ENCODE measurements at regions not wholly inside any gene's neighbourhood (a gene's known extent, or its start where the extent isn't known, plus 50 kb on each side); places are given as distances from the start of the nearest gene placed in this dataset.

- no peak overlapping the region for H3K4me3 ChIP-seq (ENCODE audit: low read depth, low read length)
- H3K9me3 ChIP-seq (ENCODE audit: control insufficient read depth, insufficient read depth, low read depth, low read length) = no peaks in the 10 kb centered on the region
- TF ChIP-seq PBX3 (CRISPR knock-in tag; IDR thresholded peaks at IDR 0.05) = no peak
- TF ChIP-seq ZNF629 (tag by site-specific recombination; IDR thresholded peaks at IDR 0.05) = no peak
- TF ChIP-seq ZNF18 (tag by site-specific recombination; IDR thresholded peaks at IDR 0.05) = no peak
- no peak for TF ChIP-seq KLF9 (tag by site-specific recombination; IDR thresholded peaks at IDR 0.05; ENCODE audit: low read depth)
- TF ChIP-seq ZNF423 (tag by site-specific recombination; IDR thresholded peaks at IDR 0.05) = no peak
- TF ChIP-seq, protein P1, sequence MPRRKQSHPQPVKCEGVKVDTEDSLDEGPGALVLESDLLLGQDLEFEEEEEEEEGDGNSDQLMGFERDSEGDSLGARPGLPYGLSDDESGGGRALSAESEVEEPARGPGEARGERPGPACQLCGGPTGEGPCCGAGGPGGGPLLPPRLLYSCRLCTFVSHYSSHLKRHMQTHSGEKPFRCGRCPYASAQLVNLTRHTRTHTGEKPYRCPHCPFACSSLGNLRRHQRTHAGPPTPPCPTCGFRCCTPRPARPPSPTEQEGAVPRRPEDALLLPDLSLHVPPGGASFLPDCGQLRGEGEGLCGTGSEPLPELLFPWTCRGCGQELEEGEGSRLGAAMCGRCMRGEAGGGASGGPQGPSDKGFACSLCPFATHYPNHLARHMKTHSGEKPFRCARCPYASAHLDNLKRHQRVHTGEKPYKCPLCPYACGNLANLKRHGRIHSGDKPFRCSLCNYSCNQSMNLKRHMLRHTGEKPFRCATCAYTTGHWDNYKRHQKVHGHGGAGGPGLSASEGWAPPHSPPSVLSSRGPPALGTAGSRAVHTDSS (tag by site-specific recombination; IDR thresholded peaks at IDR 0.05) = no peak
- no peak for TF ChIP-seq ZNF701 (tag by site-specific recombination; IDR thresholded peaks at IDR 0.05)
- TF ChIP-seq GFI1B (tag by site-specific recombination; IDR thresholded peaks at IDR 0.05) = no peak
- no peak for TF ChIP-seq ZNF2 (tag by site-specific recombination; IDR thresholded peaks at IDR 0.05)
- no peak for TF ChIP-seq ZNF223 (tag by site-specific recombination; IDR thresholded peaks at IDR 0.05)
- TF ChIP-seq OSR2 (tag by site-specific recombination; IDR thresholded peaks at IDR 0.05) = no peak
- TF ChIP-seq, protein P2, sequence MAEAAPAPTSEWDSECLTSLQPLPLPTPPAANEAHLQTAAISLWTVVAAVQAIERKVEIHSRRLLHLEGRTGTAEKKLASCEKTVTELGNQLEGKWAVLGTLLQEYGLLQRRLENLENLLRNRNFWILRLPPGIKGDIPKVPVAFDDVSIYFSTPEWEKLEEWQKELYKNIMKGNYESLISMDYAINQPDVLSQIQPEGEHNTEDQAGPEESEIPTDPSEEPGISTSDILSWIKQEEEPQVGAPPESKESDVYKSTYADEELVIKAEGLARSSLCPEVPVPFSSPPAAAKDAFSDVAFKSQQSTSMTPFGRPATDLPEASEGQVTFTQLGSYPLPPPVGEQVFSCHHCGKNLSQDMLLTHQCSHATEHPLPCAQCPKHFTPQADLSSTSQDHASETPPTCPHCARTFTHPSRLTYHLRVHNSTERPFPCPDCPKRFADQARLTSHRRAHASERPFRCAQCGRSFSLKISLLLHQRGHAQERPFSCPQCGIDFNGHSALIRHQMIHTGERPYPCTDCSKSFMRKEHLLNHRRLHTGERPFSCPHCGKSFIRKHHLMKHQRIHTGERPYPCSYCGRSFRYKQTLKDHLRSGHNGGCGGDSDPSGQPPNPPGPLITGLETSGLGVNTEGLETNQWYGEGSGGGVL (tag by site-specific recombination; IDR thresholded peaks at IDR 0.05) = no peak
- no peak for TF ChIP-seq ZEB2 (tag by site-specific recombination; IDR thresholded peaks at IDR 0.05)
- no peak for TF ChIP-seq ZNF76 (tag by site-specific recombination; IDR thresholded peaks at IDR 0.05; ENCODE audit: borderline replicate concordance, low read depth)
- TF ChIP-seq ZNF214 (tag by site-specific recombination; IDR thresholded peaks at IDR 0.05; ENCODE audit: borderline replicate concordance) = no peak
- no peak for TF ChIP-seq ZNF302 (tag by site-specific recombination; IDR thresholded peaks at IDR 0.05; ENCODE audit: low read depth)
- no peaks in the 10 kb centered on the region for H3K4me1 ChIP-seq (ENCODE audit: control insufficient read depth, insufficient read depth, low read length)
- ChIA-PET POLR2A (interaction anchor here (0.7 kb wide), 1 partner anchor 126 kb away, joined by 7 read pairs; no protein-coding TSS in a partner anchor), CTCF (interaction anchor here (0.6 to 1.8 kb wide), 3 partner anchors 149 to 1277 kb away, joined by 3 to 7 read pairs (median 3); no protein-coding TSS in a partner anchor)
- no peaks in the 10 kb centered on the region for H3K36me3 ChIP-seq (ENCODE audit: control insufficient read depth in 2 of 2, insufficient read depth in 1 of 2, low read length in 2 of 2)
- H3K27ac ChIP-seq (ENCODE audit: extremely low read depth, low read depth, low read length) = no peak overlapping the region
Observed at GRCh38 chr6:44624226-44624625, 236.7 kb downstream of the CDC5L start.

DNA sequence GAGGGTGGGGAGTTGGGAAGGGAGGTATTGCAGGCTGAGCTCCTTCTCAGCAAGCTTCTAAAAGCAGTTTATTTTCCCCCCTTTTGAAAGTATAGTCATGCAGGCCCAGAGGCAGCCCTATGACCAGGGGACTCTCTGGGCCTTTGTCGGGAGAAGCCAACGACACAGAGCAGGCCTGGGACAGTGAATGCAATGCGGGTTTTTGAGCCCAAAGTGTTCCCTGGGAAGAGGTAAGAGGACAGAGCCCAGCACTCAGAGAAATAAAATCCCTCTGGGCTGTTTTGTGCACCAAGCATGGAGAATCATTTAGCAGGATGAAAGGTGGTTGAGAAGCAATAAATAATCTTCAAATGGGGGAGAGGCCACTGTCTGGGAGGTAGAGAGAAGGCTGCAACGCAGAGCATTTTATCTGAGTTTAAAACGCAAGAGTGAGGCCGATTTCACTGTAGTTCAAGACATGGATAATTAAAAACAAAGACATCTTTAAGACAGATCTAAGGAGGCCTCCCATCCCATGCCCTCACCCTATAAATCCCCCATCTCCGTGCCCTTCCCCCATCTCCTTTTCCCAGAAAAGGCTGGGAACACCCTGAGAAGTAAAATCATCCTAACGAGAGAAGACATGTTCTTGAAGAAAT is 237.5 kb downstream of the CDC5L start:
- H3K4me1 ChIP-seq (ENCODE audit: control insufficient read depth, insufficient read depth, low read length) = no peaks in the 10 kb centered on the region
- ChIA-PET POLR2A (no interaction called here), CTCF (interaction anchor here (0.6 to 1.8 kb wide), 5 partner anchors 21 to 1276 kb away, joined by 3 to 7 read pairs (median 3); no protein-coding TSS in a partner anchor)
- H3K36me3 ChIP-seq (ENCODE audit: control insufficient read depth in 2 of 2, insufficient read depth in 1 of 2, low read length in 2 of 2) = no peaks in the 10 kb centered on the region
- no peak overlapping the region for H3K4me3 ChIP-seq (ENCODE audit: low read depth, low read length)
- H3K9me3 ChIP-seq (ENCODE audit: control insufficient read depth, insufficient read depth, low read depth, low read length) = no peaks in the 10 kb centered on the region
- H3K27ac ChIP-seq (ENCODE audit: extremely low read depth, low read depth, low read length) = no peak overlapping the region
- TF ChIP-seq, protein P3, sequence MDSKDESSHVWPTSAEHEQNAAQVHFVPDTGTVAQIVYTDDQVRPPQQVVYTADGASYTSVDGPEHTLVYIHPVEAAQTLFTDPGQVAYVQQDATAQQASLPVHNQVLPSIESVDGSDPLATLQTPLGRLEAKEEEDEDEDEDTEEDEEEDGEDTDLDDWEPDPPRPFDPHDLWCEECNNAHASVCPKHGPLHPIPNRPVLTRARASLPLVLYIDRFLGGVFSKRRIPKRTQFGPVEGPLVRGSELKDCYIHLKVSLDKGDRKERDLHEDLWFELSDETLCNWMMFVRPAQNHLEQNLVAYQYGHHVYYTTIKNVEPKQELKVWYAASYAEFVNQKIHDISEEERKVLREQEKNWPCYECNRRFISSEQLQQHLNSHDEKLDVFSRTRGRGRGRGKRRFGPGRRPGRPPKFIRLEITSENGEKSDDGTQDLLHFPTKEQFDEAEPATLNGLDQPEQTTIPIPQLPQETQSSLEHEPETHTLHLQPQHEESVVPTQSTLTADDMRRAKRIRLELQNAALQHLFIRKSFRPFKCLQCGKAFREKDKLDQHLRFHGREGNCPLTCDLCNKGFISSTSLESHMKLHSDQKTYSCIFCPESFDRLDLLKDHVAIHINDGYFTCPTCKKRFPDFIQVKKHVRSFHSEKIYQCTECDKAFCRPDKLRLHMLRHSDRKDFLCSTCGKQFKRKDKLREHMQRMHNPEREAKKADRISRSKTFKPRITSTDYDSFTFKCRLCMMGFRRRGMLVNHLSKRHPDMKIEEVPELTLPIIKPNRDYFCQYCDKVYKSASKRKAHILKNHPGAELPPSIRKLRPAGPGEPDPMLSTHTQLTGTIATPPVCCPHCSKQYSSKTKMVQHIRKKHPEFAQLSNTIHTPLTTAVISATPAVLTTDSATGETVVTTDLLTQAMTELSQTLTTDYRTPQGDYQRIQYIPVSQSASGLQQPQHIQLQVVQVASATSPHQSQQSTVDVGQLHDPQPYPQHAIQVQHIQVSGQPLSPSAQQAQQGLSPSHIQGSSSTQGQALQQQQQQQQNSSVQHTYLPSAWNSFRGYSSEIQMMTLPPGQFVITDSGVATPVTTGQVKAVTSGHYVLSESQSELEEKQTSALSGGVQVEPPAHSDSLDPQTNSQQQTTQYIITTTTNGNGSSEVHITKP (tag by site-specific recombination; IDR thresholded peaks at IDR 0.05) = no peak
- no peak for TF ChIP-seq ZNF514 (tag by site-specific recombination; IDR thresholded peaks at IDR 0.05)
- no peak for TF ChIP-seq ZNF629 (tag by site-specific recombination; IDR thresholded peaks at IDR 0.05)
- TF ChIP-seq ZSCAN4 (tag by site-specific recombination; IDR thresholded peaks at IDR 0.05) = no peak
- no peak for TF ChIP-seq ZNF416 (tag by site-specific recombination; IDR thresholded peaks at IDR 0.05)
- TF ChIP-seq ZNF426 (tag by site-specific recombination; IDR thresholded peaks at IDR 0.05) = no peak
- TF ChIP-seq, protein P4, sequence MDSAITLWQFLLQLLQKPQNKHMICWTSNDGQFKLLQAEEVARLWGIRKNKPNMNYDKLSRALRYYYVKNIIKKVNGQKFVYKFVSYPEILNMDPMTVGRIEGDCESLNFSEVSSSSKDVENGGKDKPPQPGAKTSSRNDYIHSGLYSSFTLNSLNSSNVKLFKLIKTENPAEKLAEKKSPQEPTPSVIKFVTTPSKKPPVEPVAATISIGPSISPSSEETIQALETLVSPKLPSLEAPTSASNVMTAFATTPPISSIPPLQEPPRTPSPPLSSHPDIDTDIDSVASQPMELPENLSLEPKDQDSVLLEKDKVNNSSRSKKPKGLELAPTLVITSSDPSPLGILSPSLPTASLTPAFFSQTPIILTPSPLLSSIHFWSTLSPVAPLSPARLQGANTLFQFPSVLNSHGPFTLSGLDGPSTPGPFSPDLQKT (IDR thresholded peaks at IDR 0.05; ENCODE audit: borderline replicate concordance, low read depth, low read length) = no peak
